GM21367 (cell line): ENCODE measurements at regions not wholly inside any gene's neighbourhood (a gene's known extent, or its start where the extent isn't known, plus 50 kb on each side); places are given as distances from the start of the nearest gene placed in this dataset.
"Not testable (repeated sequence)": the region's sequence is repeated elsewhere in the genome, so short reads cannot be mapped to it uniquely, and the experiment has no call there.

Source experiments
- ATAC-seq: cut with Tn5 transposase; IDR thresholded peaks from one replicate; pipeline ENCODE4 v1.9.1; 2021; ENCODE audit not compliant: unreplicated experiment

DNA sequence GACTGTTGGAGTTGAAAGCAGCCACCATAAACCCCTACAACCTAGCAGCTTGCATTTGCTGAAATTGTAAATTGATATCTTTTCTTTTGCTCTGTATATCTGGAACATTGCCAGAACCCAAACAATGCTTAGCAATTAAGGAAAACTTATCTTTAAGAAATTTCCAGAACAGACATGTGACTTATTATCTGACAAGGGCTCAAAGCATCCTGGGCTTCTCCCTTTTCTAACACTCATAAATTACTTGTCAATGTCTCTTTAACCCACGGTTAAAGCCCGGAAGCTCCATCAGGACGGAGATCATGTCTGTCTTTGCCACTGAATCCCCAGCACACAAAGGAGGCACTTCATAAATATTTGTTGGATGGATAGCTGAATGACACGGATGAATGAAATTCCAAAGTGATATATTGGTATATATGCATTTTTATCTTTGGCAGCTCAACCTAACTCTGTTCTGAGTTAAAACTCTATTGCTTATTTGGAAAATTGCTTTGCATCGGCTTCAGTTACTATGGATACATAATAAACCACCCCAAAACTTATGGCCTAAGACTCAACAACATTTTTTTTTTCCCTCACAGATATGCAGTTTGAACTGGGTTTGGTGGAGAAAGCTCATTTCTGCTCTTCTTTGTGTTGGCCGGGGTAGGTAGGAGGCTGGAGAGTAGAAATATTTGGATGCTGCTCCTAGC, 103.1 kb upstream of the CLINT1 start:
- ATAC-seq, result no peak

DNA sequence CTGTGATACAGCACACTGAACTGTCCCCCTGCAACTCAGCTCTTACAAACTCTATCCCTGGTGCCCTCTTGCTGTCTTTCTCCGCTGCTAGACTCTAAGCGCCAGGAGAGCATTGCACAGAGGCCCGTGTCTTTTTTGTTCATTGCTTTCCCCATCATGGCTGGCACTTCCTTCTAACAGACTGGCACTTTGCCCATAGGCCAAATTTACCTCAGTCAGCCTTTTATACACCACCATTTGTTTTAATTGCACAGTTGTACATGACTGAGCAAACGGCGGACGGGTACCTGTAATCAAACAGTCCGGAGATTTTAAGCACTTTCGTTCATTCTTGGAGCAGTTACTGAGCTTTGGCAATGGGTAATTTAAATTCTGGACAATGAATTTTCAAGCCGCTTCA, 102.2 kb upstream of the CLINT1 start:
- ATAC-seq, result no peak

DNA sequence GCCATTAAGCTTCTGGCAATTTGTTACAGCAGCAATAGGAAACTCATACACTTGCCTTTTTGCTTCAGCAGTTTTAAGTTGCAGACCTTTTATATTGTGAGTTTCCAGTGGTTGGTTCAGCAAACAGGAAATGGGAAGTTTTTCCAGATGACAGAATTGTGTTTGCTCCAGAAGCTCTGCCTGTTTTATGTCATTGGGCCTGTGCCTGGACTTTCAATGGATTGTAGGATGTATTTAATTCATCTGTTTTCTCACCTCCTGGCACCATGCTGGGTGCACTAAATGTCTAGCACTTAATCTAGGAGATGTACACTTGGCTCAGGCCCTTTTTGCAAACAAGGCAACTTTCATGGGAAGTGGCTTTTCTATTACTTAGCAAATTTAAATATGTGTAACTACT, 100.4 kb upstream of the CLINT1 start:
- ATAC-seq, result no peak

DNA sequence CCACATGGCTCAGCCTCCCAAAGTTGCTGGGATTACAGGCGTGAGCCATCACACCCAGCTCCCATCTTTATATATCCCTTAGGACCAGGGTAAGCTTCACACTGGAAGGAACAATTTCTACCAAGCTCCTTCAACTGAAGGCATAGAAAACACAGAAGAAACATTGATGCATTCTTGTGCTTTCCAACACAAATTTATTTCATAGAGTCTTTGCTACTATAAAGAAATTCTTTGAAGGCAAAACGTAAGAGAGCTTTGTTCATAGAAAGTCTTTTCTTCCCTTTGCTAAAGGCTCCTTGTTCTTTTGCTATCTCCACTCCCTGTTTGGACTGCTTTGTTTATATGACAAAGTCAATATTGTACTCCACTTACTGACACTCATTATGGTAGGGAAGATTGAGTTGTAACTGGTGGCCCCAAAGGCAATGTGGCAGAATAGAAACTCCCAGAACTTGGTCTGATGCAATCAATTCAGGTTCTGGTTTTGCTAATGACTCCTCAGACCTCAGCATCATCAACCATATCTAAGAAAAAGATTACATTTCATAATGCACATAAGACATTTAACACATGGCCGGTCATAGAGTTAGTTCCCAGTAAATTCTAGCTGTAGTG, 97.4 kb upstream of the CLINT1 start:
- no peak for ATAC-seq

DNA sequence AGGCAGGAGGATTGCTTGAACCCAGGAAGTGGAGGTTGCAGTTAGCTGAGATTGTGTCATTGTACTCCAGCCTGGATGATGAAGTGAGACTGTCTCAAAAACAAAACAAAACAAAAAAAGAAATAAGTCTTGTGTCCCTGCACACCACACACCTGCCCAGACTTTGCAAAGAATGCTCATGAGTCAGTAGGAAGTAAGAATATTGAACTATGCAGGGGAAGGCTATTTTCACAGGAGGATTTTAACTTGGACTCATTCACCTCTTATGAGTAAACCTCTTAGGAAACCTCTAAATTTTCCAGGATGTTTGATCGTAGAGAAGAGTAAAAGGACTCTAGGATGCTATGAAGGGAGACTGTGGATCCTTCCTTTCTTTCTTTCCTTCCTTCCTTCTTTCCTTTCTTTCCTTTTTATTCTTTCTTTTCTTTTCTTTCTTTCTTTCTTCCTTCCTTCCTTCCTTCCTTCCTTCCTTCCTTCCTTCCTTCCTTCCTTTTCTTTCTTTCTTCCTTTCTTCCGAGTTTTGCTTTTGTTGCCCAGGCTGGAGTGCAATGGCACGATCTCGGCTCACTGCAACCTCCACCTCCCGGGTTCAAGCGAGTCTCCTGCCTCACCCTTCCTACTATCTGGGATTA, 96.7 kb upstream of the CLINT1 start:
- no peak for ATAC-seq

DNA sequence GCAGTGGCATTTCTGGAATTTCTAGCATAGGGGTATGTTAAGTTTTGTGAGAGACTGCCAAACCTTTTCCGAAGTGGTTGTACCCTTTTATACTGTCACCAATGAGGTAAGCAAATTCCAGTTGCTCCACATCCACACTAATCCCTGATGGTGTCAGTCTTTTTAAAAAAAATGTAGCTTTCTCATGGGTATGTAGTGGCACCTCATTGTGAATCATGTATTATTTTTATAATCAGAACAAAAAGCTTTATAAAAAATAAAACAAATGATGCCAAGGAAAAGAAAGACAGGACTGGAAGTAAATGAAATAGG, 93.4 kb upstream of the CLINT1 start:
- ATAC-seq, result no peak

DNA sequence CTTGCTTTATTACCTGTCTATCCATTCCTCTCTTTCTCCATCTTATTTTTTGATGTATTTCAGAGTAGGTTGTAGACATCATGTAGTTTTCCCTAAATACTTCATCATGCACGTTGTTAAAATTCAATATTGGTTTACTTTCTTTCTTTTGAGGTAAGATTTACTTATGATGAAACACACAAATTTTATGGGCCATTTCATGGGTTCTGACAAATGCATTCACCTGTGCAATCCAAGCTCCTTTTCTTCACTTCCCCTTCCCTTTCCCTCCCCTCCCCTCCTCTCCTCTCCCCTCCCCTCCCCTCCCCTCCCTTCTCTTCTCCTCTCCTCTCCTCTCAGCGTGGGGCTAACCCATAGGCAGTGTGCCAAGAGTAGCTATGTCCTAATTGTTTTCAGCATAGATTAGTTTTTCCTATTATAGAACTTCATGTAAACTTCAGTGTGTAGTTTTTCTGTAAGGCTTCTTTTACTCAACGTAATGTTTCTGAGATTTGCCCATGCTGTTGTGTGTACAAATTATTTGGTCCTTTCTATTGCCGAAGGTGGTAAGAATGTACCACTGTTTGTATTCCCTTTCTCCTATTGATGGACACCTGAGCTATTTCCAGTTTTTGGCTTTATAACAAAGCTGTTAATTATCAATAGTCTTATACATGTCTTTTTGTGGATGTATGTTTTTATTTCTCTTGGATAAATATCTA, 92.9 kb upstream of the CLINT1 start:
- no peak for ATAC-seq

DNA sequence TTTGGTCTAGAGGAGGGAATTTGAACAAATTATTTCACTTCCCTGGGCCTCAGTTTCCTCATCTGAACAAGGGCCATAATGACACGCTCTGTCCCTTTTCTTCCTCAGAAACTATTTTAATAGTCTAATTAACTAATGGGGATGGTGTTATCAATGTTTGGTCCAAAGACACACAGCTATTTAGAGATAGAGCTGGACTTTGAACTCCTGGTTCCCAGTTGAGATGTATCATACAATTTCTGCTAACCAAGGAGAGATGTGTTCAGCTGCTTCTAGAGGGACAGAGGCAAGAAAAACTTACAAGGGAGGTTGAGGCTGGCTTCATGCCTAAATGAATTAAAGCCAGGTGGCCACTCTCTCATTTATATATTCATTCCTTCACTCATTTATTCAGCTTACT, 90.6 kb upstream of the CLINT1 start:
- no peak for ATAC-seq

DNA sequence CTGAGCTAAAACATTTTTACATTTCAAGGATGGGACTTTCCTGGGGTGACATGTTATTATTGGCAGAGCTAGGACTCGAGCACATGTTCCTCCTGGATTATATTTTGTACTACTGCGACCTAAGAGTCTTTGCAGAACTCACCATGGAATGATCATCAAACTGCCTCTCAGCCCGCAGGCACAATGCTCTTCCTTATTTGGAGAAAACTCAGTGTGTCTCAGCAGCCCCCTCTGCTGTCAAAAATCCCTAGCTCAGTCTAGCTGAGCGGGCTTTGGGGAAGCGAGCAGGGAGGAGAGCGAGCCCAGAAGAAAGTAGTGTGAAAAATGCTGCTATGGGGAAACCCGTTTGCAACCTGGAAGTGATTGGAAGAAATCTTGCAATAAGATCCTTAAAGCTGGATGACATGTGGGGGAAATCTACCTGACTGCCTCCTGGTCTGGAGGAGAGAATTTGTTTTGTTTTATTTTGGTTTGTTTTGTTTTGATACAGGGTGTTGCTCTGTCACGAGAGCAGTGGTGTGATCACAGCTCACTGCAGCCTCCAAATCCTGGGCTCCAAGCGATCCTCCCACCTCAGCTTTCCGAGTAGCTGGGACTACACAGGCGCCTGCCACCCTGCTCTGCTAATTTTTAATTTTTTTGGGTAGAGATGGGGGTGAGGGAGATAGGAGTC, 89.9 kb upstream of the CLINT1 start:
- ATAC-seq, result peak; percentile 90

DNA sequence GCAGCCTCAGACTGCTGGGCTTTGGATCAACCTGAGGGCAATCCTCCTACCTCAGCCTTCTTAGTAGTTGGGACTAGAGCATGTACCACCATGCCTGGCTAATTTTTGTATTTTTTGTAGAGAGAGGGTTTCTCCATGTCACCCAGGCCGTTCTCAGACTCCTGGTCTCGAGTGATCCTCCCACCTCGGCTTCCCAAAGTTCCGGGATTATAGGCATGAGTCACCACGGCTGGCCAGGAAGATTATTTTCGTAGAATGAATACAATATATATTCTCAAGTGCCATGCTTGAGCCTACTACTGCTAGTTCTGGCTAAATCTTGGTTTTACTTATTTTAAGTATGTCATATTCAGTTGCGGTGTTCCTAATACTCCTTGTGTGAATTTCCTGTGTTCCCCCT, 88.2 kb upstream of the CLINT1 start:
- ATAC-seq, result no peak

DNA sequence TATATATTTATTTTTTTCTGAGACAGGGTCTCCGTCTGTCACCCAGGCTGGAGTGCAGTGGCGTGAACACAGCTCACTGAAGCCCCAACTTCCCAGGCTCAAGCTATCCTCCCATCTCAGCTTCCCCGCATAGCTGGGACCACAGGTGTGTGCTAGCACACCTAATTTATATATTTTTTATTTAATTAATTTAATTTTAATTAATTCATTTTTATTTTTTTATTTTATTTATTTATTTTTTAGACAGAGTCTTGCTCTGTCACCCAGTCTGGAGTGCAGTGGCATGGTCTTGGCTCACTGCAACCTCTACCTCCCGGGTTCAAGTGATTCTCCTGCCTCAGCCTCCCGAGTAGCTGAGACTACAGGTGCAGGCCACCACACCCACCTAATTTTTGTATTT, 86.9 kb upstream of the CLINT1 start:
- ATAC-seq, result not testable (repeated sequence)

DNA sequence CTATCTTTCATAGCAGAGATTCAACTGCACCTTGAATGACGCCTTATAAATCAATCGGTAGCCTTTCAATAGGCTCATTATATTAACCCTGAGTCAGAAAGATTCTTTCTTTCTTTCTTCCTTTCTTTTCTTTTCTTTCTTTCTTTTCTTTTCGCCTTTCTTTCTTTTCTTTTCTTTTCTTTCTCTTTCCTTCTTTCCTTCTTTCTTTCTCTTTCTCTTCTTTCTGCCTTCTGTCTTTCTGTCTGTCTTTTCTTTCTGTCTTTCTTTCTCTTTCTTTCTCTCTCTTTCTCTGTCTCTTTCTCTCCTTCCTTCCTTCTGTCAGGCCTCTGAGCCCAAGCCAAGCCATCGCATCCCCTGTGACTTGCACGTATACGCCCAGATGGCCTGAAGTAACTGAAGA, 86.0 kb upstream of the CLINT1 start:
- no peak for ATAC-seq

DNA sequence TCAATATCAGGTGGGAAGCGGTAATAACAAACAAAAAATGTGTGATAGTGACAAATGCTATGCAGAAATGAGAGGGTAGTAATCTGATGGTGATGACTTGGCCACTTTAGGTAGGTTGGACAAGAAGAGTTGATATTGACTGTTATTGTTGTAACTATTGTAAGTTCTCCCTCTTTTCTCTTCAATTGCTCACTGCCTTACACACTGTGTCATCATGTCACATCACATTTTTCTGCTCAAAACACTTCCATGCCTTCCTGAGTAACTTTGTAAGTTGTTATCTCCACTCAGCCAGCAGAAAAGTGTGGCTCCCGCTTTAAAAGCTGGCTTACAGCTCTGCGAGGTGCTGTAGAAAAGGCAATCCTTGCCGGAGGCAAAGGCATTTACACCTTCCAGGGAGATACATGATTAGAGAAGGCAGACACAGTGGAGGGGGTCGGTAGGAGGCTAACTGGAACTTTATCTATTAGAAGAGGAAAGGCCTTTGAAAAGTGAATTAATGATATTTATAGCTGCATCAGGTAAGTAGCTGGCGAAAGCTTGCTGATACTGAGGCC, 85.2 kb upstream of the CLINT1 start:
- ATAC-seq, result no peak

DNA sequence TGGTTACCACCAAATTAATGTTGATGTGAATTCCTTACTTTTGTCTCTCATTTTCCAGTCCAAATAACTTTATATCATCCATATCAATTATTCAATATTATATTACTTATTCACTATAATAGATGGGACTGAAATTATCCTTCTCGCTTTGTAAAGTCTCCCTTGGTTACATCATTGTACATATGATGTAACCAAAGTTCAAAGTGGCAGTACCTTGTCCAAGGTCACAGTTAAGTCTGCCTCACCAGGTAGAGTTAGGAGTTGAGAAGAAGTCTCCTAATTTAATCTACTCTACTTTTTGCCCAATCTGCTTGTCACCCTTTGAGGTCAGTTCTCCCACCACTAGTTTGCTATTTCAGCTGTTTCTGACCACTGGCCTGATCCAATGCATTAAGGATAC, 83.7 kb upstream of the CLINT1 start:
- no peak for ATAC-seq

DNA sequence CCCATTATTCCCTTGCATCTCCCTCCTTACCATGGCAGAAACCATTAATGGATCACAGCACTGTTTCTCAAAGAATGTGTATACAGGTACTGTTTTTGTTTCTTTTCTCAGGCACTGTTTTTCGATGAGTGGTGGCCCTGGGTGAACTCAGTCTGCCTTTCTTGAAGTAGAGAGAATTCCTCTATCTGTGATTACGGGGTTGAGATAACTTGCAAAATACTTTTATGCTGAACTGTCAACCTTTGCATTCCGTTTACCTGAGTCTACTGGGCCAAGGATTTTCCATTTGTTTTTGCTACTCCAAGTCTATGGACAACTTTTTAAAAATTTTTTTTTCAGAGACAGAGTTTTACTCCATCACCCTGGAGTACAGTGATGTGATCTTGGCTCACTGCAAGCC, 82.7 kb upstream of the CLINT1 start:
- no peak for ATAC-seq

DNA sequence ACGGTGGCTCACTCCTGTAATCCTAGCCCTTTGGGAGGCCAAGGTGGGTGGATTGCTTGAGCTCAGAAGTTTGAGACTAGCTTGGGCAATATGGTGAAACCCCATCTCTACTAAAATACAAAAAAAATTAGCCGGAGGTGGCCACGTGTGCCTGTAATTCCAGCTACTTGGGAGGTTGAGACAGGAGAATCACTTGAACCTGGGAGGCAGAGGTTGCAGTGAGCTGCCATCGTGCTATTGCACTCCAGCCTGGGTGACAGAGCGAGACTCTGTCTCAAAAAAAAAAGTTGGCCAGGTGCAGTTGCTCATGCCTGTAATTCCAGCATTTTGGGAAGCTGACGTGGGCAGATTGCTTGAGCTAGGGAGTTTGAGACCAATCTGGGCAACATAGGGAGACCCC, 79.2 kb upstream of the CLINT1 start:
- ATAC-seq, result not testable (repeated sequence)

DNA sequence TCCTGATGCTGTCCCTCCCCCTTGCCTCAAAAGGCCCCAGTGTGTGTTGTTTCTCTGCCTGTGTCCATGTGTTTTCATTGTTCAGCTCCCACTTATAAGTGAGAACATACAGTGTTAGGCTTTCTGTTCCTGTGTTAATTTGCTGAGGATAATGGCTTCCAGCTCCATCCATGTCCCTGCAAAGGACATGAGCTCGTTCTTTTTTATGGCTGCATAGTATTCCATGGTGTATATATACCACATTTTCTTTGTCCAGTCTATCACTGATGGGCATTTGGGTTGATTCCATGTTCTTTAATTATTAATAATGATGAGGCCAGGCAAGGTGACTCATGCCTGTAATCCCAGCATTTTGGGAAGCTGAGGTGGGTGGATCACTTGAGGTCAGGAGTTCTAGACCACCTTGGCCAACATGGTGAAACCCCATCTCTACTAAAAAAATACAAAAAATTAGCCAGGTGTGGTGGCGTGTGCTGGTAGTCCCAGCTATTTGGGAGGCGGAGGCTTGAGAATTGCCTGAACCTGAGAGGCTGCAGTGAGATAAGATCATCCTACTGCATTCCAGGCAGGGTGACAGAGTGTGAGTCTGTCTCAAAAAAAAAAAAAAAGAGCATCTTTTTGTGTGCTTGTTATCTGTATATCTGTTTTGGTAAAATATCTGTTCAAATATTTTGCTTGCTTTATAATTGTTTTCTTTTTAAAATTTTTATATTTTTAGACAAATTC, 78.0 kb upstream of the CLINT1 start:
- not testable (repeated sequence) for ATAC-seq

DNA sequence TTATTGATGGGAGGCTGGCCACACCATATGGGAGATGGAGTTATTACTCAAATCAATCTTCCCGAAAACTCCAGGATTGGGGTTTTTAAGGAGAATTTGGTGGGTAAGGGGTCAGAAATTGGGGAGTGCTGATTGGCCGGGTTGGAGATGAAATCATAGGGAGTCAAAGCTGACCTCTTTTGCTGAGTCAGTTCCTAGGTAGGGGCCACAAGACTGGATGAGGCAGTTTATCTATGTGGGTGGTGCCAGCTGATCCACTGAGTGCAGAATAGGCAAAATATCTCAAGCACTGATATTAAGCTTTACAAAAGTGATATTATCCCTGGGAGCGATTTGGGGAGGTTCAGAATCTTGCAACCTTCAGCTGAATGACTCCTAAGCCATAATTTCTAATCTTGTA, 75.7 kb upstream of the CLINT1 start:
- no peak for ATAC-seq

DNA sequence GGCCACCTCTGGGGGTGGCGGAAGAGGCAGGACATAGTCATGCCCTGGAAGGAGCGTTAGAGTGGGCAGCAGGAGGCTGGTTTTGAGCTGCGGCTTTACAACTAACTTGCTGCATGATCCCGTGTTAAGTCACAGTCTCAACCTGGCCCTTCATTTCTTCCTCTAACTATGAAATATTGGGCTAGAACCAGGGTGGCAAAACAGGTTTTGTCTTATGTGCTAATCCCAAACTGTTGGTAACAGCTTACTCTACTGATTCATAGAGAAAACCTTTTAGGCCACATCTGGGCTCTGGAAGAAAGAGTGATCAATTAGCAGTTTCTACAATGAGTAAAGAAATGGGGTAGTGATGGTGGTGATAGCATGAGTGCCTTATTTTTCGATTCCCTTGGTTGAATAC, 74.1 kb upstream of the CLINT1 start:
- ATAC-seq, result no peak

DNA sequence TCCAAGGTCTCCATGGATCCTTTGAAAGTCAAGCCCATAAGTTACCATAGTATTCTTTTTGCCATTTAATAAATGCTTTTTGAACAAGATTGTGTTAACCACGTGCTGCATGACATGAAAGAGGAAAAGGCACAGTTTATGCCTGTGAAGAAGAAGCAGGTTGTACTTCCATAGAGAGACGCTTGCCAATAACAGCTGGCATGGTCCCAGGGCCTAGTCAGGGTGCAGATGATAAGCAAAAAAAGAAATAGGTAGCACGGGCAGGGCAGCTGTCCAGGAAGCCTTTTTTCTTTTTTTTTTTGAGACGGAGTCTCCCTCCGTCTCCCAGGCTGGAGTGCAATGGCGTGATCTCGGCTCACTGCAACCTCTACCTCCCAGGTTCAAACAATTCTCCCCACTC, 71.8 kb upstream of the CLINT1 start:
- no peak for ATAC-seq

DNA sequence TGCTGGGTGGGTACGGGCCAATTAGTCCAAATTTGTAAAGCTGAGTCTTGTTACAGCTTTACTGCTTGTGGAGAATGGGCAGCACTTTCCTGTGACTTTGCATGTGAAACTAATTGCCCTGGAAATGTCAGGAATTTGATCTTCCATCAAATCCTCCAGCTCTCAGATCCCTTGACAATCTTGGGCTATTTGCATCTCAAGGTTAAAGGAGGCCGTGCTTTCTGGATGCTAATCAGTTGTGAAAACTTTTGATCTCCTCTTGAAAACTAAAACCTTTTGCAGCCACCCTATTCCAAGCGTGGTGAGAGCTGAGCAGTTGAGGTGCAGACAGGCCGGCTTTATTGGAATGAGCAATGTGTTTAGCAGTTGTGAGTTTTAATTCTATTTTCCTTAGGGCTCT, 68.0 kb upstream of the CLINT1 start:
- no peak for ATAC-seq
